ENCODE measurements at regions not wholly inside any gene's neighbourhood (a gene's known extent, or its start where the extent isn't known, plus 50 kb on each side); places are given as distances from the start of the nearest gene placed in this dataset.

GRCh38 chr20:12464036-12464435, 544.7 kb upstream of the SPTLC3 start:
- no peak overlapping the region for H3K27ac Mint-ChIP-seq
- H3K27me3 Mint-ChIP-seq: no peaks in the 10 kb centered on the region
- intact Hi-C loops (cut with micrococcal nuclease): no loop called here
- H3K36me3 Mint-ChIP-seq (ENCODE audit: low read depth): no peaks in the 10 kb centered on the region
- H3K4me1 Mint-ChIP-seq (ENCODE audit: low read depth): no peaks in the 10 kb centered on the region
- peaks cover 26% of the 10 kb centered on the region for H3K9me3 Mint-ChIP-seq
- no peak overlapping the region for H3K4me3 Mint-ChIP-seq

- no peak overlapping the region for H3K27ac Mint-ChIP-seq
- H3K4me3 Mint-ChIP-seq: no peak overlapping the region
- no peaks in the 10 kb centered on the region for H3K4me1 Mint-ChIP-seq (ENCODE audit: low read depth)
- H3K27me3 Mint-ChIP-seq: no peaks in the 10 kb centered on the region
- intact Hi-C loops (cut with micrococcal nuclease): no loop called here
- no peaks in the 10 kb centered on the region for H3K36me3 Mint-ChIP-seq (ENCODE audit: low read depth)
- peaks cover 33% of the 10 kb centered on the region for H3K9me3 Mint-ChIP-seq
These were observed 541.9 kb upstream of the SPTLC3 start for GRCh38 chr20:12466915-12467314.

GRCh38 chr20:12467758-12468157, 541.0 kb upstream of the SPTLC3 start:
- Mint-ChIP-seq H3K27ac (no peak overlapping the region), H3K9me3 (peaks cover 25% of the 10 kb centered on the region), H3K4me3 (no peak overlapping the region), H3K36me3 (ENCODE audit: low read depth) (no peaks in the 10 kb centered on the region), H3K27me3 (no peaks in the 10 kb centered on the region), H3K4me1 (ENCODE audit: low read depth) (no peaks in the 10 kb centered on the region)
- intact Hi-C loops (cut with micrococcal nuclease): no loop called here

- Mint-ChIP-seq H3K36me3 (ENCODE audit: low read depth) (no peaks in the 10 kb centered on the region), H3K27ac (no peak overlapping the region), H3K27me3 (no peaks in the 10 kb centered on the region), H3K9me3 (peaks cover 17% of the 10 kb centered on the region), H3K4me3 (no peak overlapping the region), H3K4me1 (ENCODE audit: low read depth) (no peaks in the 10 kb centered on the region)
- intact Hi-C loops (cut with micrococcal nuclease): no loop called here
These were observed 526.1 kb upstream of the SPTLC3 start for GRCh38 chr20:12482661-12483060.

GRCh38 chr20:12502443-12502842, 506.3 kb upstream of the SPTLC3 start:
- intact Hi-C loops (cut with micrococcal nuclease): no loop called here
- Mint-ChIP-seq H3K4me1 (ENCODE audit: low read depth) (no peaks in the 10 kb centered on the region), H3K9me3 (peaks cover 5% of the 10 kb centered on the region), H3K4me3 (no peak overlapping the region), H3K27me3 (no peaks in the 10 kb centered on the region), H3K27ac (no peak overlapping the region), H3K36me3 (ENCODE audit: low read depth) (no peaks in the 10 kb centered on the region)

GRCh38 chr20:12504779-12505178, 504.0 kb upstream of the SPTLC3 start:
- intact Hi-C loops (cut with micrococcal nuclease): no loop called here
- Mint-ChIP-seq H3K36me3 (ENCODE audit: low read depth) (no peaks in the 10 kb centered on the region), H3K4me1 (ENCODE audit: low read depth) (no peaks in the 10 kb centered on the region), H3K4me3 (no peak overlapping the region), H3K9me3 (peaks cover 5% of the 10 kb centered on the region), H3K27me3 (no peaks in the 10 kb centered on the region), H3K27ac (no peak overlapping the region)

- H3K36me3 Mint-ChIP-seq (ENCODE audit: low read depth): no peaks in the 10 kb centered on the region
- intact Hi-C loops (cut with micrococcal nuclease): no loop called here
- H3K4me3 Mint-ChIP-seq: no peak overlapping the region
- H3K27me3 Mint-ChIP-seq: no peaks in the 10 kb centered on the region
- H3K9me3 Mint-ChIP-seq: no peaks in the 10 kb centered on the region
- H3K4me1 Mint-ChIP-seq (ENCODE audit: low read depth): no peaks in the 10 kb centered on the region
- no peak overlapping the region for H3K27ac Mint-ChIP-seq
These were observed 497.3 kb upstream of the SPTLC3 start for GRCh38 chr20:12511499-12511898.

- intact Hi-C loops (cut with micrococcal nuclease): no loop called here
- H3K36me3 Mint-ChIP-seq (ENCODE audit: low read depth): no peaks in the 10 kb centered on the region
- H3K4me1 Mint-ChIP-seq (ENCODE audit: low read depth): no peaks in the 10 kb centered on the region
- no peaks in the 10 kb centered on the region for H3K9me3 Mint-ChIP-seq
- H3K27ac Mint-ChIP-seq: no peak overlapping the region
- no peaks in the 10 kb centered on the region for H3K27me3 Mint-ChIP-seq
- no peak overlapping the region for H3K4me3 Mint-ChIP-seq
These were observed 496.0 kb upstream of the SPTLC3 start for GRCh38 chr20:12512755-12513154.

- Mint-ChIP-seq H3K9me3 (peaks cover 41% of the 10 kb centered on the region), H3K4me1 (ENCODE audit: low read depth) (no peaks in the 10 kb centered on the region), H3K36me3 (ENCODE audit: low read depth) (no peaks in the 10 kb centered on the region), H3K4me3 (no peak overlapping the region), H3K27me3 (no peaks in the 10 kb centered on the region), H3K27ac (no peak overlapping the region)
- intact Hi-C loops (cut with micrococcal nuclease): no loop called here
These were observed 480.7 kb upstream of the SPTLC3 start for GRCh38 chr20:12528104-12528503.

- Mint-ChIP-seq H3K4me1 (ENCODE audit: low read depth) (no peaks in the 10 kb centered on the region), H3K27ac (no peak overlapping the region), H3K9me3 (peaks cover 38% of the 10 kb centered on the region), H3K36me3 (ENCODE audit: low read depth) (no peaks in the 10 kb centered on the region), H3K27me3 (no peaks in the 10 kb centered on the region), H3K4me3 (no peak overlapping the region)
- intact Hi-C loops (cut with micrococcal nuclease): no loop called here
These were observed 480.2 kb upstream of the SPTLC3 start for GRCh38 chr20:12528591-12529041.

GRCh38 chr20:12531626-12532025, 477.1 kb upstream of the SPTLC3 start:
- intact Hi-C loops (cut with micrococcal nuclease): no loop called here
- H3K36me3 Mint-ChIP-seq (ENCODE audit: low read depth): no peaks in the 10 kb centered on the region
- no peaks in the 10 kb centered on the region for H3K27me3 Mint-ChIP-seq
- no peak overlapping the region for H3K27ac Mint-ChIP-seq
- no peak overlapping the region for H3K4me3 Mint-ChIP-seq
- H3K9me3 Mint-ChIP-seq: peaks cover 24% of the 10 kb centered on the region
- H3K4me1 Mint-ChIP-seq (ENCODE audit: low read depth): no peaks in the 10 kb centered on the region

- H3K9me3 Mint-ChIP-seq: peaks cover 24% of the 10 kb centered on the region
- H3K4me1 Mint-ChIP-seq (ENCODE audit: low read depth): no peaks in the 10 kb centered on the region
- intact Hi-C loops (cut with micrococcal nuclease): no loop called here
- no peak overlapping the region for H3K4me3 Mint-ChIP-seq
- H3K27ac Mint-ChIP-seq: no peak overlapping the region
- H3K36me3 Mint-ChIP-seq (ENCODE audit: low read depth): no peaks in the 10 kb centered on the region
- H3K27me3 Mint-ChIP-seq: no peaks in the 10 kb centered on the region
These were observed 473.5 kb upstream of the SPTLC3 start for GRCh38 chr20:12535316-12535715.

- intact Hi-C loops (cut with micrococcal nuclease): no loop called here
- Mint-ChIP-seq H3K27me3 (no peaks in the 10 kb centered on the region), H3K4me3 (no peak overlapping the region), H3K36me3 (ENCODE audit: low read depth) (no peaks in the 10 kb centered on the region), H3K4me1 (ENCODE audit: low read depth) (no peaks in the 10 kb centered on the region), H3K27ac (no peak overlapping the region), H3K9me3 (peaks cover 19% of the 10 kb centered on the region)
These were observed 473.0 kb upstream of the SPTLC3 start for GRCh38 chr20:12535770-12536169.

GRCh38 chr20:12554426-12554825, 454.3 kb upstream of the SPTLC3 start:
- no peak overlapping the region for H3K4me3 Mint-ChIP-seq
- H3K27ac Mint-ChIP-seq: no peak overlapping the region
- H3K27me3 Mint-ChIP-seq: no peaks in the 10 kb centered on the region
- no peaks in the 10 kb centered on the region for H3K9me3 Mint-ChIP-seq
- H3K4me1 Mint-ChIP-seq (ENCODE audit: low read depth): no peaks in the 10 kb centered on the region
- intact Hi-C loops (cut with micrococcal nuclease): no loop called here
- H3K36me3 Mint-ChIP-seq (ENCODE audit: low read depth): no peaks in the 10 kb centered on the region

- Mint-ChIP-seq H3K27ac (no peak overlapping the region), H3K9me3 (no peaks in the 10 kb centered on the region), H3K4me3 (no peak overlapping the region), H3K27me3 (no peaks in the 10 kb centered on the region), H3K36me3 (ENCODE audit: low read depth) (no peaks in the 10 kb centered on the region), H3K4me1 (ENCODE audit: low read depth) (no peaks in the 10 kb centered on the region)
- intact Hi-C loops (cut with micrococcal nuclease): no loop called here
These were observed 453.4 kb upstream of the SPTLC3 start for GRCh38 chr20:12555369-12555768.
